HK-2 (cell line): ENCODE measurements at regions not wholly inside any gene's neighbourhood (a gene's known extent, or its start where the extent isn't known, plus 50 kb on each side); places are given as distances from the start of the nearest gene placed in this dataset.

Source experiments
- DNase-seq: peaks from one replicate; pipeline ENCODE4 v3.0.0-alpha.2; 2018; ENCODE audit not compliant: unreplicated experiment

DNA sequence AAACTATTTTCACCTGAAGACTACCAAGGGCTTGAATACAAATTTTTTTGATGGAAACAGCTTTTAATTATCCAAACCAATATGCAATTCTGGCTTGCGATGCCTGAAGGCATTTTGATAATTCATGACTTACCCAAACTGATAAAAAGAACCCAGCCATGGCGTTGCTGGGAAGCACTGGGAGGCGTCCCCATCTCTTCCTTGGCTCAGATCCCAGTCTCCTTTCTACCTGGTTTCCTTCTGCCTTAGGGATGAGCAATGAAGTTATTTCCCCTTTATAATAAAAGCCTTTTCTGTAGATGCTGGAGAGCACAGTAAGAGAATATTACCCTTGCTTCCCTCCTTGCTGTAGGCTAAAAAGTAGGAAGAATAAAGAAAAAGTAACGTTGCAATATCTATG, 129.1 kb upstream of the ANK3 start:
- DNase-seq = no peak

DNA sequence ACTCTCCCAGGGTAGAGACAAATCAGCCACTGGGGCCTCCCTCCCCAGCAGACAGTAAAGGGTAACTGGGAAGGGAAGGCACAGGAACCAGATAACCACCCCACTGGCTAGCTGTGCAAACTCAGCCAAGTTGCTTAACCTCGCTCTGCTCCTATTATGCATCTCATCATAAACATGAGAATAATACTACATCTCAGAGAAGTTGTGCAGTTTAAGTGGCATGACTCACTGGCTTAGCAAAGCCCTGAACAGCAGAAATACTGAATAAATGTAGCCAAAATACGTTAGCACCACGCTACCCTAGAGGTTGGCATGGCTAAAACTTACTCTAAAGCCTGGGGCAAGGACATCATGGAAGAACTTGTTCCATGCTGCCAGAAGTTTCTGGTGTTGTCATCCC, 128.1 kb upstream of the ANK3 start:
- no peak for DNase-seq

DNA sequence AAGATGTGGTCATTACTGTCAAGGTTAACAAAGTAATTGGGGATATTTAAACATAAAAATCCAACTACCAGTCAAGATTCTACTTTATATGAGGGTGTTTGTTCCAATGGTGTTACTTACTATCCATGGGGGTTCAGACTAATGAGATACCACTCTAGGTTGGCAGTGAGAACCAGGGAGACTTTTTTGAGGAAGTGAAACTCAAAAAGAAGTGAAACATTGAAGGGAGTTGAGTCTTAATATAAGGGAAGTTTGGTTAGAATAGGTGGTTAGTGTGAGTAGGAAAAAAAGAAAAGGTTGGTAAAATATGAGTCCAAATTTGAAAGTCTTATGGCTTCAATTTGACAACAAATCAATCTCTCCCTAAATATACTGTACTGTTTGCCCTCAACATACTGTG, 123.6 kb upstream of the ANK3 start:
- DNase-seq = no peak

DNA sequence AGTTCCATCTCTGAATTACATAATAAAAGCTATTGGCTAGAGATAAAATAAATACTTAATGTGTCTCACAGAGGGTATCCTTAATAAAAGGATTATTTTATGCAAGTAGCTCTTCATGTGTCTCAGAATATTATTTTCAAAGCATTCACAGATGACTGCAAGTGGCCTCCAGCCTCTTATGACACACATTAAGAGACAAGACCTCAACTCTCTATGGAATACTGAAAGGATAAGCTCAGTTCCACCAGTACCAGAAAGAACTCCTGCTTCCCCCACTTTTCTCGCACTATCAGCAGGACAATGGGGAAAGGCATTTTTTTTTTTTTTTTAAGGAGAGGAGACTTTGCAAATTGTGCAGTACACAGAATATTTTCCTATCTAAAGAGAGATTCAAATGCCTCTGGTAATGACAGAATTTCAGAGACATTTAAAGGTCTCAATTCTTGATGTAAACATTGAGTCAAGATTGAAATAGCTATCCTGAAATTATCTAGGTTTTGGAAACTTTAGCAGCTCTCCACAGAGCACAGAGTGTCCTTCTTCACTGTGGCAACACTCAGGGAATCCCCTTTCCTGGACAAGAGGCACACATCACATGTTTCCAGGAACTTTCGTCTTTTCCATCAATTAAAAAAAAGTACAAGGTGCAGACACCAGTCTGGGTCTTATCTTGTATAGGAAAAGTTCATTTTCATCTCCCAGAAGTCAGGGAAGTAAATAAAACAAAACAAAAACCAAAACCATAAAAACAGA, 122.0 kb upstream of the ANK3 start:
- no peak for DNase-seq

DNA sequence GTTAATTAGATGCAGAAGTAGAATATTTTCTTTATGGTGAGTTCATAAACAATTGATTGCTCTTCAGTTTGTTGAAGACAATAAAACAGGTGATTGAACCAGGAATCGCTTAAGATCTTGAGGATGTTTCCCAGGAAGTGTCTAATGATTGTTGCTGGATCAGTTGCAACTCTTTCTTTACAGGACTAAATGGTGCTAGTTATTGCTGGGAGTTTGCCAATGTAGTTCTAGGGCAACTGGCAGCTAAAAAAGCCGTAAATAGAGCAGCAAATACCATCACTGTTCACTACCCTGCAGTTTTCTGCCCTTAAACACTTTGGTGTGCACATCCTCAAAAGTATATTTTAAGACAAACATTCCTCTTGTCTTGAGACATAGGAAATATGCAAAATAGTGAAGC, 119.2 kb upstream of the ANK3 start:
- DNase-seq = no peak

DNA sequence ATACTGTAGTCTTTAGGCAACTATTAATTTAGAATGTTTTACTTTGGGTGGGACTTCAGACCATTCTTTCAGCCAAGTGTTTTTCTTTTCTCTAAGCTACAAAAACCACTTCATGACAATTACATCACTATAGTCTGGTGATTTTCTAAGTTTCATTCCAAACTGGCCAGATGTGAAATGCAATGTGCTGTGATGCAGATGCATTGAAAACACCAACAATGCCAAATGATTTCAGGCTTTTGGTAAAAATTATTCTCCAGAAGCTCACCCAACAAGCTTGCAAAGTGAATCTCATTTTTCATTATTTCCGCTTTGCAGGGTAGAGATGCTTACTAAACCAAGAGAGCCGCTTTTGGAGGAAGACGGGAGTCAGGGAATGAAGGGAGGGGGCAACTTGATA, 118.4 kb upstream of the ANK3 start:
- no peak for DNase-seq

DNA sequence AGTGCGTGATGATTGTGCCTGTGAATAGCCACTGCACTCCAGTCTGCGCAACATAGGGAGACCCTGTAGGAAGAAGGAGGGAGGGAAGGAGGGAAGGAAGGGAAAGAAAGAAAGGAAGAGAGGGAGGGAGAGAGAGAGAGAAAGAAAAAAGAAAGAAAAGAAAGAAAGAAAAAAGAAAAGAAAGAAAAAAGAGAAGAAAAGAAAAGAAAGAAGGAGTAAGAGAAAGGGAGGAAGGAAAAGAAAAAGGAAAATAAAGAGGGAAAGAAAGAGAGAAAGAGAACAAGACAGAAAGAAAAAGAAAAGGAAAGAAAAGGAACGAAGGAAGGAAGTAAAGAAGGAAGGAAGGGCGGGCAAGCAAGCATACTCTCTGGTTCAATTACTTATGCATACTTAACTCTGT, 112.9 kb upstream of the ANK3 start:
- no peak for DNase-seq

DNA sequence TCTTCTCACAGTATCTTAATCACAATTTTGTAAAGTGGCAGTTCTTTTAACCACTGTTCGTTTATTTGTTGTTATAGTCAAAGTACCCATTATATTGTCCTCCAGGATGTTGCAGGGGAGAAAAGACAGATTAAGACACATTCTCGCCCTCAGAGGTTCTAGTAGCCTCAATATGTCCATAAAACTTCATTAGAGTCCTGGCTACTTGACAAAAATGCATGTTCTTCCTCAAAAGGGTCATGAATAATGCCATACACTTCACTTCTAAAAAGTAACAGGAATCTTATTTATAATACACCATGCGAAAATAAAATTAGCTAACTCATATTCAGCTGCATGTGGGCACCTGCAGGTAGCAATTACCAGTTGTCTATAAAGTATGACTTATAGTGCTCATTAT, 109.3 kb upstream of the ANK3 start:
- DNase-seq = no peak

DNA sequence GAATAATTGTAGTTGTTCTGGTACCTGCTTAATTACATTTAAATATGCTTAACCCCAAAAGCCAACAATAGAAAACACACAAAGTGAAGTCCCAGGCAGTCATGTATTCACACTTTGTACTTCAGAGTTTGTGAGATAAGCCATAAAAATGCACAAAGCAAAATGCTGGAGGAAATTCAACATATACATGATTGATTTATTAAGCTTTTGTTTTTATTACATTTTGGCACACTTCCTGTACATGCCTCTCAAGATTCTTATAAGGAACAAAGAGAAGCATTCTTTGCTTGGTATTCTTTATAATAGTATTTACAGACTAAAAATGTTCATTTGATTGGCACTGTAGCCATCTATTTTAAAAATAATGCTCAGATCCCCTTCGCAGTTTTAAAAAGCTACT, 107.7 kb upstream of the ANK3 start:
- DNase-seq = no peak

DNA sequence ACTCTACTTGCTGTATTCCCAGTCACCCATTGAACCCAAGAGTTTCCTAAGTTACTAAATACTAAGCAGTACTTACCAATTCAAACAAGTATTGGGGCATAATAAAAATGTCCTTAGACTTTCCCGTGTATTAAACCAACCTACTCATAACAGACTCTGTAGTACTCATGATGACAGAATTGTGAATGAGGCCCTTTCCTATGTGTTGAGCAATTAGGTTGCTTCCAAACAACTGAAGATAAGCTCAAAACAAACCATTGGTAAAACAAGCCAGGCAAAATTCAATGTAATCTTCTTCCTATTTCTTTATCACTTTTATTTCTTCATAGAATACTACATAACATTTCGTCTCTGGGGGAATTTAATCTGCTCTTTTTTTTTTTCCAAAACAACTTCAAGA, 106.5 kb upstream of the ANK3 start:
- DNase-seq = no peak

DNA sequence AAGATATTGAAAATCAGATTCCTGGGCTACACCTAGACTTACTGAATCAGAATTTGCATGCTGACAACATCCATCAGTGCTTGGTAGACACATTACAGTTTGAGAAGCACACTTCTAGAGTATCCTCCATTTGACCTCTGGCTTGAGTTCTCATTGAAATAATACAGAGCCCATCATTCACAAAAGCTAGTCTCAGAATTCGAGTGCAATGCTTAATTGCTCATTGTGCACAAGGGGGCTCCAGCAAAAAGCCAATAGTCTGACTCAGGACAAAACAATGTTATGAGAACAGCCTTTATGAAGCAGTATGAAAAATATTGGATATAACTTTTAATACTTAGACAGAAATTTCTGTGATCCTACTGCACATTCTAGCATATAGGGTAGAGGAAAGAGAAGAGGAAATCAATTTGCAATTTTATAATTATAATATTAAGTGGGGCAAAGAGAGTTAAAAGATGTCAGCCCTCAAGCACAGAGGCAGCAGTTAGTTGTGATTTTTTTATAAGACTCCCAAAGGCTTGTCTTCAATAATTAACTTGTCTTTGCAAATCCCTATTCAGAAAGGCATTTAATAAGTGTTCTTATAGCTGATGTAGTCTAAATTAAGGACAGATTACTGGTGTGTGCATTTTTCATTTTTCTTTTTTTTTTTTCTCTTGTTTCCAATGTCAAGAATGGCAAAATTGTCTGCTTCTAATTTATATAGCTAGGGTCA, 105.8 kb upstream of the ANK3 start:
- no peak for DNase-seq

DNA sequence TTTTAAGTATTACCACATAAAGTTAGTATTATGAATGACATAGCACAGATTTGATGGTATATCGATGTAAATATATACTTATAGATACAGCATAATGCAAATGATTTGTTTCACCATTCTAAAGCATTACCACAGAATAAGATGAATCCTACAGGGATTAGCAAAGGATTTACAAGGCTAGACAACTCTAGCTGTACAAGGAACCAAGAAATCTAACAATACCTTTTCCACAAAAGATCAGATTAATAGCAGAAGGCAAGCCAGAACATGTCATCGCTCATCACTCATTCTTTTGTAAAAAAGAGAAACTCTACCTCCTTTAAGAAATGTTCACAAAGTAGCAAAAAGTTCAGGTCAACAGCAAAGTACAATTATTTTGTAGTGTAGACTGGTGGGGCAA, 105.1 kb upstream of the ANK3 start:
- no peak for DNase-seq

DNA sequence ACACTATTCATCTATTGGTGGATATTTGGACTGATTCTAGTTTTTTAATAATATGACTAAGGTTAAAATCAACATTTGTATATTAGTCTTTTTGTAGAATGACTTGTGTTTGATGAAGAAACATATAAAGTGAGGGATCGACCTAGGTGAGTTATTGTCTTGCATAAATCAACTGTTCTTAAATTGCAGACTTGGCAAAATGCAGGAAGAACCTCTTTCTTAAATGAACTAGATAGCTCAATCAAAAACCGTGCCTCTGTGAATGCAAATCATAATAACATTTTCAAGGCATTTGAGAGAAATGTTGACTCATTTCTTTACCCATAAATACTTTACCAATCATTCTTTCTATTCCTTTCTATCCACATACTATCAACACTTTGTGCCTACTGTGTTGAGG, 101.5 kb upstream of the ANK3 start:
- DNase-seq = no peak

DNA sequence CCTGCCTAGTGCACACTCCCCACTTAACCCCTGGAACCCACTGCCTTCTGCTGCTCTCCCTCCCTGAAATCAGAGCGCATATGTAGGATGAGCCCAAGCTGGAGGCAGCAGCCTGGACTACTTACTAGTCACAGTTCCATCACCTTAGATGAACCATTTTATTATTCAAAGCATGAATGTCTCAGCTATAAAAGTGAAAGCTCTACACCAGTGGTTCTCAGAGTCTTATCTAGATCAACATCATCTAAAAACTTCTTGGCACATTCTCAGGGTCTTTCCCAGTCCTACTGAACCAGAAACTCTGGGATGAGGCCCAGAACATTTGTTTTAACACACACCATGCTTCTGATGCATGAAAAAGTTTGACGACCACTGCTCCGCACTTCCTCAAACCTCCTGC, 100.3 kb upstream of the ANK3 start:
- no peak for DNase-seq

DNA sequence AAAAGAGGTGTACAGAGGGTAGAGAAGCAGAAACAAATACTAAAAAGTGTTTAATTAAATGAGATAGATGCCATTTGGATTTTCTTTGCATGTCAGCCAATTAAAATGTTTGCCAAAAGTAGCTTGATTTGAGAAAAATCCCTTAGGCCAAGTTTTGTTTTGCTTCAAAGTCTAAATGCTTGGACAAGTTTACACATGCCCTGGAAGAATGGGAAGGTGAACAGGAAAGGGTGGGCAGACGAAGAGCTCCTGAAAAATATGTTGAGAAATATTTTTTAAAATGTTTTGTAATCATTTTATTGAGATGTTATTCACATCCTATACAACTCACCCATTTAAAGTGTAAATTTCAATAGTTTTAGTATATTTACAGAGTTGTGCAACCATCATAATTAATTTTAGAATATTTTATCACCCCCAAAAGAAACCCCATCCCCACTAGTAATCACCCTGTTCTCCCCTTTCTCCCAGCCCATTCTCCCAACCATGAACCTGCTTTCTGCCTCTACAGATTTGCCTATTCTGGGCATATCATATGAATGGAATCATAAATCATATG, 98.5 kb upstream of the ANK3 start:
- no peak for DNase-seq

DNA sequence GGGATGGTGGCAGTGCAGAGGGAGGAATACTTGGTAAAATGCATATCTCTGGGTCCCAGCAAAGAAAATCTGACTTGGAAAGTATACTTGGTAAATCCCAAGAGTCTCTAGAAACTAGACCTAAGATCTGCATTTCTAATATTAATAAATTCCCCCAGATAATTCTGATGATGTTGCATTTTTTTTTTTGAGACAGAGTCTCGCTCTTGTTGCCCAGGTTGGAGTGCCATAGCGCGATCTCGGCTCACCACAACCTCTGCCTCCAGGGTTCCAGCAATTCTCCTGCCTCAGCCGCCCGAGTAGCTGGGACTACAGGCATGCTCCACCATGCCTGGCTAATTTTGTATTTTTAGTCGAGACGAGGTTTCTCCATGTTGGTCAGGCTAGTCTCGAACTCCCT, 97.9 kb upstream of the ANK3 start:
- no peak for DNase-seq

DNA sequence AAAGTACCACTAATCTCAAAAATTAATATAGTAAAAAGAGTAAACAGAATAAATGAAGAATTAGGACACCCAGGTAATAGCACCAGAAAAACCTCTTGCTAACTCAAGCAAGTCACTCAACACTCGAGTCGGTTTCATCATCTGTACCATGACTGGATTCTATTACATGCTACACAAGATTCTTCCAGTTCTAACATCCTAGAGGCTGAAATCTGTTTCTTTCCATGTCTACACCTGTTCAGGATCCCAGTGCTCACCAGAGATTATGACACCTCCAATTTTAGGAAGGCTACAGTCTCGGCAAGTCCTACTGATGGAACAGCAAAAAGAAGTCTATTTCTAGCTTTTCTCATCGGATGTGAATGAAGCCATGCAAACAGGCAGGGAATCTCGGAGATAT, 95.3 kb upstream of the ANK3 start:
- no peak for DNase-seq

DNA sequence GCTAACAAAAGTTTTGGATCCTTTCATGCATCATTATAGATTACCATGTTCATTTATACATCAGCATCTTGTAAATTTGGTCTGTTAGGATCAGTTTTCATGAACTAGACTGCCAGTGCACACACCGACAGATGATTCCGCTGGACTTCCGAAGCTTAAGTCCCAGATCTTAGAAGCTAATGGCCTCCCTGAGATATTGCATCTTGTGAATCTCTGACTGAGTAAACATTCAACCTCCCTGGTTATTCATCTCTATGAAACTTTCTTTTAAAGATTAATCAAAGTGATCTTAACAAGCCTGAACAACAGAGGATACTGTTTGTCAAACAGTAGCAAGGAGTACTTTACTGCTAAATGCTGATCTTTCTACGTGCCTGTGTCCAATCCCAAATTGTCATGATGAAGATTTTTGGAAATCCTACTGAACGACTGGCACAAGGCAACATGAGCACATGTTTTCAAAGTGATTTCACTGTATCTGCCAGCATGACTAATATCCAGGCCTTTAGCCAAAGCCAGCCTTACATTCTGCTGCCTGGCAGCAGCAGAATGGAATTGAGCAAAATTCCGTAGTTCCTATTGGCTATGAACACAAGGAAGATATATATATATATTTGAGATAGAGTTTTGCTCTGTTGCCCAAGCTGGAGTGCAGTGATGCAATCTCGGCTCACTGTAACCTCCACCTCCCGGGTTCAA, 91.3 kb upstream of the ANK3 start:
- DNase-seq = peak; percentile 27

DNA sequence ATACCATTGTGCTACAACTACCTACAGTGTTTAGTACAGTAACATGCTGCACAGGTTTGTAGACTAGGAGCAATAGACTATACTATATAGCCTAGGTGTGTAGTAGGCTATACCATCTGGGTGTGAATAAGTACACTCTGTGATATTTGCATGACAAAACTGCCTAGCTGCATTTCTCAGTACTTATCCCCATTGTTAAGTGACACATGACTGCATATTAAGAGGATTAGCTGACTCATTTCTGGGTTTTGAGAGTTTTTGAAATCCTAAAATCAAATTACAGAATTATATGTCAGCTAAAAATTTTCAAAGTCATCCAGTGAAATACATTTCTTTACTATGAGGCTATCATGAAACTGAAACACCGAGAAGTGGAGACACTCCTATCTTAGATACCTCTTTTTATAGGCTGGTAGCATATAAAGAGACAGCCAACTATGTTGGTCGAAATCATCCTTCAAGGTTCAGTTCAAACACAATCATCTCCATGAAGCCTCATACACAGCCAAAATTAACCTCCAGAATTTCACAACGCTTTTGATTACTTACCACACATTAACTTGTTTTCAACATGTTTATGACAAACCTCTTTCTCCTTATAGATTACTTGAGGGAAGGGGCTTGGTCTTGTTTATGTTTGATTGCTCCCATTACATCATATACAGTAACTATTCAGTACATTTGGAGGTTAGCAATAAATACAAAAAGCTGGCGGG, 89.8 kb upstream of the ANK3 start:
- no peak for DNase-seq

DNA sequence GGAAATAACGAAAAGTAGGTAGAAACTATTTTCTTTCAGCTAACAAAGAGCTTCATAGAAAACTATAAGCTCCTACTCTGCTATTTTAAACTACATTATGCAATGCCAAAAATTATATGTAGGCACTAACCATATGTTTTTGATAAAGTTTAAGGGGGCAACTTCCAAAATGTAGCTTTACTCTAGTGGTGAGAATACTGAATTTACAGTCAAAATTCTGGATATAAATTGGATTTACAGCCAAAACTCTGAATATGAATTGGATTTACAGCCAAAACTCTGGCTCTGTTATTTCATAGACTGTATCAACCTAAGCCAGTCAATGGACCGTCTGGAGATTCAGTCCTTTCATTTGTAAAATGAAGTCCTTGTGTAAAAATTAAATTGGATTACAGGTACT, 86.8 kb upstream of the ANK3 start:
- no peak for DNase-seq

DNA sequence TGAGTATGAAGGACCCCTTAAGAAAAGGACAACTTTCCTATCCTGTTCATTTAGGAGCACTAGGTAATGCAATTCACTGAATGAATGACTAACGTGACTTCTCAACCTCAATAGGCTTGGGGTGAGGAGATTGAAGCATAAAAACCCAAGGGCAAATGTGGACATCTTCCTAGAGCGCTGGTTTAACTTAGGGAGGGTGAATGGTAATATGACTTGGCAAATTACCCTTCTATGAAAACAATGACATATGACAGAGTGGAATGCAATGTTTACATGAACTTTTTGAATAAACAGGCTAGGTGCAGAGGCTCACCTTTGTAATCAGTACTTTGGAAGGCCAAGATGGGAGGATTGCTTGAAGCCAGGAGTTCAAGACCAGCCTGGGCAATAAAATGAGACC, 83.9 kb upstream of the ANK3 start:
- DNase-seq = no peak

DNA sequence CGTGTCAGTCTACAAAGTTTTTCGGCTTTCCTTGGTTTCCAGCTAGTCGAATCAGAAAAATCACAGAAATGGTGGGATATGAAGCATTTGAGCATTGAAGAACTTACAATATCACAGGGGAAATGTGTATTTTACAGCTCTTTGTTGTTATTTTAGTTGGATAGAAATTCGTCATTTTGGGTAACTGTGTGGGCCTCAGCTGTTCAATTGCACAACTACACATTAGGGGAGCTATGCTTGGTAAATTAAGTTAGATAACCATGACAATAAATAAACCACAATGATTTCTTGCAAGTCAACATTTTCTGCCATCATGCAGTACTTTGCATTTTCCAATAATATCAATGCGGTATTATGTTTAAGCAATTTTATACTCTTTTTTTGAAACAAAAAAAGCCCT, 80.4 kb upstream of the ANK3 start:
- DNase-seq = no peak
